Activated CD8-positive, alpha-beta memory T cell treated with anti-CD3 and anti-CD28 coated beads, Interleukin-2, amount 50 U/mL, for 1 hour (primary cell): ENCODE measurements at regions not wholly inside any gene's neighbourhood (a gene's known extent, or its start where the extent isn't known, plus 50 kb on each side); places are given as distances from the start of the nearest gene placed in this dataset.

Experiments used
- DNase-seq: peaks from one replicate; pipeline ENCODE4 v3.0.0-alpha.2; 2020; ENCODE audit errors: extremely low read depth

DNA sequence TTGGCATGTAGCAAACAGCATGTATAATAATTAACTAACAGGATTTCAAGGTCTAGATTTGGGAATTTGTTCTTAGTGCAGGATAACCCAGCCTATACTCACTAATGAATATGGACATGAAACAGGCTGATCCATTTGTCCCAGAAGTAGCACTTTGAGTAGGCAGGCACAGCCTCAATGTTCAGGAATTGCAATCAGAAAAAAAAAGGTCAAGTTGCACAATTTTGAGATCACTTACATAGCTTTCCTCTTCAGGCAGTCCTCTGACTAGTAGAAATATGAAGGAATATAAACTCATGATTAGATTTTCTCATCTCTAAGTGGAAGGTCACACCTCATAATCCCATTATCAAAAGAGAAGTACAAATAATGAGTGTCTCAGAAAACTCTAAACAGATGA is 921.4 kb upstream of the CELF2 start:
- DNase-seq = no peak

DNA sequence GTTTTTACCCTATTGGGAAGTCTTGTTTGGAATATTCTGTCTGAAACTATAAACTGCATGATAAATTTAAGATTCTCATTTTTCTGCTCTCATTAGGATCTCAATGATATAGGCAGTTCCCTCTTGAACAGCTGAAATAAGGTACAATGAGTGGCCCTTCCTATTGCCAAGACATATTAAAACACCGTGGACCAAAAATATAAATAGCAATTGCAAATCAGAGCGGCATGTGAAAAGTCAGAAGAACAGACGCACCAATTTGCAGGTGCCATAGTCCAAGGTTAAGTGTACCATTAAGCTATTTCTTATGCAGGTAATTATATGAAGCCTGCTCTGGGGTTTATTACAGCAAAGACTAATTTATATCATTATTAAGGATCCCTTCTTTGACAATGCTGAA is 920.8 kb upstream of the CELF2 start:
- DNase-seq = no peak

DNA sequence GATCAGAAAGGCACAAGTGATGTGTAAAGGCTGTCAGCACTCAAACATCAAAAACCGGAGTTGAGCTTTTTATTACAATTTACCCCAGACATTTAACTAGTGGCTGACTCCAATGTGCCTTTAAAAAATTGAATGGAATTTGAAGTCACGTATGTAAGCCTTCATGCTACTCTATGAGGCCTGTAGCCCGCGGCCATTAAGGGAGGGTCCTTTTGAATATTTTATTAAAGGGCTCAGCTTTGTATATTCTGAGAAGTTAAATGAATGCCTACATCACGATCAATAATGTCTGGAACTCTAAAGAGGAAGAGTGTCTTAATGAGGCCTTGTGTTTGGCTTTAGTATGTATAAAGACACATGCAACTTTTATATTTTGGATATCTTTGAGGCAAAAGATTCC is 916.6 kb upstream of the CELF2 start:
- no peak for DNase-seq

DNA sequence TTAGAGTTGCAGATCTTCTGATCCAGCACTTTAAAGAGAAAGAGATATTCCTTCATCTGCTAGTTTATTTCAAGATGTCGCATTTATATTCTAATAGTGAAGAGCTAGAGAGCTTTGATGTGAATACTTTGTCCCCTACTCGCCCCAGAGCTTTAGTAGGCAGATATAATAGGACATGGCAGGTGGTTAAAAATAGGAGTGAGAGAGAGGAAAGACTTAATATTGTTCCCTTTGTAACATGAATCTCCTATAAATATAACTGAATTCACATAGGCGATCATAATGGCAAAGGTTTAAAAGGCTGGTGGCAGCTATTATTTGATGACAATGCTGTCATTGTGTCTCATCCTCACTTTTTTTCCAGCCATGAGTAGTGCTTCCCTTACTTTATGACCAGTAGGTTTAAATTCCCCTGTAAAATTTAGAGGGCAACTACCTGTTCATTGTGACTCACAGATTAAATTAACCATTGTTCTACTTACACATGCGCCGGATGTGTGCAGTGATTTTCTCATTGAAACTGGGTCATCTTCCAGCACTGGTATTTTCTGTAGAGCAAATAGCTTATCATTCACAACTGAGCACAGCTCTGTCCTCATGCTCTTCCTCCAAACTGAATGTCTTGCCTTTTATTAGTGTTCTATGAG is 906.7 kb upstream of the CELF2 start:
- DNase-seq = no peak

DNA sequence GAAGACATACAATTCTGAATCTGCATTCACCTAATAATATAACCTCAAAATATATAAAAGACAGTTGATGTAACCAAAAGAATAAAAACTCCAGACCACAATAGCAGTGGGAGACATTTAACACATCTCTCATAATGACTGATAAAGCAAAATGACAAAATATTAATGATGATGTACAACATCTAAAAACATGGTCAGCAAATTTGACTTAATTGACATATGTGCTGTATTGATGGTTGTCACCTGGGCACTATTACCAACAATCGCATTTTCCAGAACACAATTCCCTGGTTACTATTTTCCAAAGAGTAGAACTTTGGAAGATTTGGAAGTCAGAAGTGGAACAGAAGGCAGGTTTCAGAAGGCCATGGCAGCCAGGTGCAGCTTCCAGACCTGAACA is 899.5 kb upstream of the CELF2 start:
- DNase-seq = no peak

DNA sequence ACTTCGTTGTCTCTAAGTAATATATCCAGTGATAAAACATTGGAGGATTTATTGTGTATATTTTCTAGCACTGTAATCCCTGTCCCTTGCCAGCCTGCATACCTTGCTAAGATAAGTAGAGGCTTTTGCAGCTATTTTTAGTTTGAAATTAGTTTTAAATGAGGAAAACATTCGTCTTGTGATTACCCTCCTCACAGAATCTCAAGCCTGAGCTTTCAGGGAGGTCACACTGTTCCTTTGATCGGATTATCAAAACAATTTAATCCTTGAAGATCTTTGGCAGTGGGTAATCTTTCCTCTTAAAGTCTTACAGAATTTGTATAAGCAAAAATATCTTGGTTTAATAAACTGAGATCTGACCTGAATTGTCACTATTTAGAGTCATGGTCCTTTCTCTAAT is 897.0 kb upstream of the CELF2 start:
- DNase-seq = no peak

DNA sequence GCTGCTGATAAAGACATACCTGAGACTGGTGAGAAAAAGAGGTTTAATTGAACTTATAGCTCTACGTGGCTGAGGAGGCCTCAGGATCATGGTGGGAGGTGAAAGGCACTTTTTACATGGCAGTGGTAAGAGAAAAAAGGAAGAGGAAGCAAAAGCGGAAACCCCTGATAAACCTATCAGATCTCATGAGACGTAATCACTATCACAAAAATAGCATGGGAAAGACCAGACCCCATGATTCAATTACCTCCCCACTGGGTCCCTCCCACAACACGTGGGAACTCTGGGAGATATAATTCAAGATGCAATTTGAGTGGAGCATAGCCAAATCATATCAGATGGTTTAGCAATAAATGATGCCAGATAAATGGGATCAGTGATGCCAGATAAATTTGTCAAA is 892.0 kb upstream of the CELF2 start:
- no peak for DNase-seq

DNA sequence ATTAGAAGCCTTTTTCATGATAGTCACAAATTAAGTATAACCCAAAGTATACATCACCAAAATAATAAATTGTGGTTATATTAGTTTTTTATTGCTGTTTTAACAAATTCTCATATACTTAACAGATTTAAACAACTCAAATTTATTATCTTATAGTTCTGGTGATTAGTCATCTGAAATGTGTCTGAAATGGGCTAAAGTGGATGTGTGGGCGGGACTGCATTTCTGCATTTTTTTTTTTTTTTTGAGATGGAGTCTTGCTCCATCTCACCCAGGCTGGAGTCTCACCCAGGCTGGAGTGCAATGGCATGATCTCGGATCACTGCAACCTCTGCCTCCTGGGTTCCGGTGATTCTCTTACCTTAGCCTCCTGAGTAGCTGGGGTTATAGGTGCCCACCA is 891.5 kb upstream of the CELF2 start:
- DNase-seq = no peak

DNA sequence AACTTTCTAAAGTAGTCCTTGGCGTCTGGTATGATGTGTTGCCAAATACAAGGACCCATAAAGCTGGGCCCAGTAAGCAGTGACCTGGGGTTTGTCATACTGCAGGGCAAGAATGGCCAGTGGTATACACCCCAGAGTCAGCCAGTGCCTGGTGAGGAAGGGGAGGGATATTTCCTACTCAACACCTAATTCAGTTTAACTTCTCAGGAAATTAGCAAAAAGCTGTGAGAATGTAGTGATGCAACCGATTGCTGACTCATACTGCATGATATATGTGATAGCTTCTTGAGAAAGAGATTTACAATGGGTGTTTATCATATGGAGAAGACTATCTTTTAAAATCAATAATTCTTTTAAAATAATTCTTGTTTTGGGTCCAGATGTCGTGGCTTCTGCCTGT is 889.3 kb upstream of the CELF2 start:
- DNase-seq = no peak

DNA sequence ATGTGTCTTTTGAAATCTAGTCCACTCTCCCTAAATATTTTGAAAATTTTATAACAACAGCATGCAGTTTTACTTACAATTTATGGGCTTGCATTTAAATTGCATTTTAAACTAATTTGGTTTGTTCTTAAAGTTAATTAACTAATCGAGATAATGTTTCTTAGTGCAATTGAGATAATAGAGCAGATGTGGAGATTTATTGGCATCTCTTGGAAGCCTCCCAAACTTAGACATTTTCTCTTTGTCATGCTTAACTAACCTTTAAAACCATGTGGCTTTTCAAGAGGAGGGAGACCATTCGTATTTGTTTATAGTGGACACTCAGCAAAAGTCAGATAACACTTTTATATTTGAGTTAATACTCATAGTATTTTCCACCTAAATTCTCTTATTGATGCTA is 887.0 kb upstream of the CELF2 start:
- no peak for DNase-seq

DNA sequence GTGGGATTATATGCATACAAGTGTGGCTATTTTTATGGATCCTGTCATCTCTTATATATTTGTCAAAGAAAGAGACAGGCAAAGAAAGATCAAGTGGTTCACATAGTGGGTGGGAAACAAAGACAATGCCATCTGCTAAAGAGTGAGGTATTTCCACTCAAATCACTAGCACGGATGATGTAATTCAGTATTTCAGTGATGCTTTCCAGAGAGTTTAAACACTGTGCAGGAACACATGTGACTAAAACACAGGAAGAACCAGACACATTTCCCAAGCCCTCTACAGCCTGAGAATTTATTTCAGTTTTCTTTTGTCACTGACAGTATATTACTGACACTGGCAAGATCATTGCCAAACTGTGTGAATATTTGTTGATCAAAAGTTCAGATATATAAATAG is 885.7 kb upstream of the CELF2 start:
- DNase-seq = no peak

DNA sequence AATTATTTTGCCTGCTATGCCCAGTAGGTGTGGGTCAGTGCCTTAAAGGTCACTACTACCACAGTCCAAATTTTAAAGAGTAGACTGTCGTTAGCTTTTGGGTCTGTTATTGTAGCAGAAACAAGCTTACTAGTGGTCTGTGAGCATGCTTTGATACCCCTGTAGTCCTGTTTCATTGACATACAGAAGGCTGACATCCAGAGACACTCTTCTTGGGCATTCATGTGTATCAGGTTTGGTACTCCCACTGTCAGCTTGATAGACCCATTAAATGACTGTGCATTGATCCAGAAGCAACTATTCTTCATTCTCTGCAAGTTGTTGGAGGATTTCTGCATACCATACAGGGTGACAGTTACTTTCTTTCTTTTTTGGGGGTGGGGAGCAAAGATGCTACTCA is 884.4 kb upstream of the CELF2 start:
- DNase-seq = no peak

DNA sequence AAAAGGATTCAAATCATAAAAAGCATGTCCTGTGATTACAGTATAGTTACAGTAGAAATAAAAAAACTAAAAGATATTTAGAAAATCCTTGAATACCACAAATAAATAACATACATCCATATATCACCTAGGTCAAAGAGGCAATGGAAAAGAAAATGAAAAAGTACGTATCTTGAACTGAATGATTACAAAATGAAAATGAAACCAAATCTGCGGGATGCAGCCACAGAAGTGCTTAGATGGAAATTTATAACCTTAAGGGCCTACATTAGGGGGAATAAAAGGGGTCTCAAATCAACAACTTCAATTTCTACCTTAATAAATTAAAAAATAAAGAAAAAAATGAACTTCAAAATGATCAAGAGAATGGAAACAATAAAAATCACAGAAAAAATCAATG is 879.0 kb upstream of the CELF2 start:
- DNase-seq = no peak

DNA sequence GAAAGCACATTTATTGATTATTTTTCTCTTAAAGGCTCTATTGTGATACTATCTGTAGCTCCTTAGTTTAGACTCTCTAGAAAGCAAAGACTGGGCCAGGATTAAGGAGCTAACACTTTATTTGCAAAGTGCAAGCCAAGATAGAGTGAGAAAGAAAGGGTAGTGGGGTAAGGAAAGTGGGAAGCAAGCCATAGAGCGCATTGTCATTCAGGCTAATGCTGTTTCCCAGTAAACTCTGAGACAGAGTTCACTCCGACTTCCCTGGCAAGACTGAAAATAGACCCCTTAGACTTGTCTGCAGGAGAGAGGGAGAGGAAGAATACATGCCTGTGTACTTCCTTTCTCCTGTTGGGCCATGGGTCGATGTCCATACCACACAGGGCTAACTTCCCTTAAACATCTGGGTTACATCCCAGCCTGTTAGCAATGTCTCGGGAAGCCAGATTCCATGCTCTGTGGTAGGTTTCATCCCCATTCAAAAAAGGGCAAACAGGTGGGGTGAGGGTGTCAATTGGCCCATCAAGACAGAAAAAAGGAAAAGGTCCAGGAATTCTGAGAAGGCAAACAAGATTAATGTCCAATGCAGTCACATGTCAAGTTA is 875.8 kb upstream of the CELF2 start:
- DNase-seq = no peak

DNA sequence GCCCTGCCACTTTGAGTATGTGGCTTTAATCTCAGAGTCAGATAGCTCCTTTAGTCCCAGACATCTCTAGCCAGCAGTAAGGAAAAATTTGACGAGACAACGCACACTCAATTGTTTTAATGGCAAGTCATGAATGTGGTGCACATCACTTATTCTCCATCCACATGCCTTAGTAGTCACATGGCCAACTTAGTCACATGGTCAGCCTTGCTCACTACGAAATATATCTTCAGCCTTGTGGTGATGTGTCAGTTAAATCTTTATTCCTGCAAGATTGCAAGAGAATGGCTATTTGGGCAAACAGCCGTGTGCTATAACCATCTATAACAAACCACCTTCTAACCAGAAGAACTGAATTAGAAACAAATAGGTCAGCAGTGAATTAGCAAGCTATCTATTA is 871.1 kb upstream of the CELF2 start:
- DNase-seq = no peak

DNA sequence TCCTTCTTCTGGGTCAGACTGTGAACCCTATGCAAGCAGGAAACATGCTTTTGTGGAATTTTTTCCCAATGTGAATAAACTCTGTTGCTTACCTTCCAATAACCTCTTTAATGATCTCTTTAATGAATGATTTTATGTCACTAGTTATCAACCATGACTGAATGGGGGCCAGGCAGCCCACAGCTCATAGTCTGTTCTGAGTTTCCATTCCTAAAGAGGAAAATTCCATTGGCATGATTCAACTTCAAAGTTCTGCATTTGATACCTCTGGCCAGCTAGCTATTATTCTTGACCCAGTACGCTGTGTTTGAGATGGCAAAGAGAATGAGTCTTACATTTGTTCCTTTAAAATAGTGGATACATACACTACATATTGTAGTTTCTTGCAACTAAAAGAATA is 867.8 kb upstream of the CELF2 start:
- no peak for DNase-seq

DNA sequence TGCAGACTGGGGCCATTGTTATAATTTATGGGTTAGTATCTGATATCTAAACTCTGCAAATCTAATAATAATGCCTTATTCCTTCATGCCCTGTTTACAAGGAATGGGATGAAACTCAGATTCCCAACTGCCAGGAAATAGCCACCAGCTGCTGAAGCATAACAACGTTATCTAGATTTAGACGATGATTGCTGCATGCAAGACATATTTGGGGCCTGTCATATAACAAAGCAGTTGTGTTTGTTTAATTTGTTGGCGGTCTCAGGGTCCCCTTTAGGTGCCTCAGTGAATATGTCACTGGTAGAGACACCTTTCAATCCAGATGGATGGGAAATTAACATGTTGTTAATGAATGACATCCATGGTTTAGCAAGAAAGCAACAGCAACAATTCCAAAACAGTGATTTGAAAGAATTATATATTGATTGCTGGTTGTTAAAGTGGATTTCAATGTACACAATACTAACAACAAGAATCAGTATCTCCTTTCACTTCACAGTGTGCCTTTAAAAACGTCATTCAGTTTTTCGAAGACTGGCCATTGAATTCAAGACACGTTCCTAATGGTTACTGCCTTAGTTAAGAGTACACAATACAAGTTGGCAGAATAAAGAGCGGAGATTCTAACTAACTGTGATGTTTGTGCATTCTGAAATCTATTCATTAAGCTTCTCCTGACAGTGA is 860.6 kb upstream of the CELF2 start:
- DNase-seq = no peak

DNA sequence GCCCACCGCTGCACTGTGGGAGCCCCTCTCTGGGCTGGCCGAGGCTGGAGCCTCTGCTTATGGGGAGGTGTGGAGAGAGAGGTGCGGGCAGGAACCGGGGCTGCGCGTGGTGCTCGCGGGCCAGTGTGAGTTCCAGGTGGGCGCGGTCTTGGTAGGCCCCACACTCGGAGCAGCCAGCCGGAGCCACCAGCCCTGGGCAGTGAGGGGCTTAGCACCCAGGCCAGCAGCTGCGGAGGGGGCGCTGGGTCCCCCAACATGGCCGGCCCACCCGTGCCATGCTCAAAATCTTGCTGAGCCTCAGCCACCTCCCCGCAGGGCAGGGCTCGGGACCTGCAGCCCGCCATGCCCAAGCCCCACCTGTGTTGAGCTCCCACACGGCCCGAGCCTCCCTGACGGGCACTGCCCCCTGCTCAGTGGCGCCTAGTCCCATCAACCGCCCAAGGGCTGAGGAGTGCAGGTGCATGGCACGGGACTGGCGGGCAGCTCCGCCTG is 856.8 kb upstream of the CELF2 start:
- DNase-seq = no peak

DNA sequence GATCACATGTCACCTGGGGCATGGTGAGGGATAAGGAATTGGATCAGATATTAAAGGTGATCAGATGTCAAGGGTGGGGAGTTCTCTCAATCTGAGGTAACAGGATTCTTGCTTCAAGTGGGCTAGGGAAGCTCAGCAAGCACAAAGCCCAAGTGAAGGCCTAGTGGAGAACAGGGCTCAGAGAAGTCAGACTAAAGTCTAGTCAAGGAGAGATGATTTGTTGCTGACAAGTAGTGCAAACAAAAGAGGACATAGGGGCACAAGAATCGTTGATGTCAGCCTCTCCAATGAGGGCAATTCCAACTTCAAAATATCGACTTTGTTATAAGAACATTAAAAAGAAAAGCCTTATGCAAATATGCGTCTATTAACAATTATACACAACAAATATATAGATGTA is 852.8 kb upstream of the CELF2 start:
- no peak for DNase-seq

DNA sequence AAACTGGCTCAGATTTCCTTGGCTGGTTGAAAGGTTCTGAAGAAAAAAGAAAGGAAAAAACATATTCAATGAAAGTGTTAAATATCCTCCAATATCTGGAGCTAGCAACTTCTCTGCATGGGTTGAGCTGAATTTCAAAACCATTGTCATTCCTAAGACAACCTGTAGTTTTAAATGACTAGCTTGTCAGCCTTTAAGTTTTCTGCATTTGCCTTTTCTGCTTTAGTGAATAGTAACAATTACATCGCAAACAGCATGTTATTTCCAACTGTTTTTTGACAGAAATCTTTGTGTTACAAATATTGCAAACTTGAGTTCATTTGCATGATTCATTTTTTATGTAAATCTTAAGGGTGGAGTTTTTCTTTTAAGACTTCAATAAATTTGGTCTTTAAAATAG is 852.3 kb upstream of the CELF2 start:
- no peak for DNase-seq

DNA sequence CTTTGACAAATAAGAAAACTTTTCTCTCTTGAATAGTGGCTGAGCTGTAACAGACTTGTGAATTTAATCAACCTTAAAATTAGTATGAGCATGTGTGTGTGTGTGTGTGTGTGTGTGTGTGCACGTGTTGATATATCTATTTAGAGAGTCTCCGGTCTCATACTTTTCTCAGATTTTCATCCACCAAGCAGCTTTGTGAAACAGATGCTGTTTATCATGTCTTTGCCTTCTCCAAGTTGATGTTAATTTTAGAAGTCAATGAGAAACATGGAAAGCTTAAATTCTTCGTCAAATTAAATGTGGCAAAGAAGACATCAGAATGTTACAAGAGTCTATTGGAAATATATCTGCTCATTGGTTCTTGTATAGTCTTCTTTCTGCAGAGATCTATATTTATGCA is 839.2 kb upstream of the CELF2 start:
- DNase-seq = no peak

DNA sequence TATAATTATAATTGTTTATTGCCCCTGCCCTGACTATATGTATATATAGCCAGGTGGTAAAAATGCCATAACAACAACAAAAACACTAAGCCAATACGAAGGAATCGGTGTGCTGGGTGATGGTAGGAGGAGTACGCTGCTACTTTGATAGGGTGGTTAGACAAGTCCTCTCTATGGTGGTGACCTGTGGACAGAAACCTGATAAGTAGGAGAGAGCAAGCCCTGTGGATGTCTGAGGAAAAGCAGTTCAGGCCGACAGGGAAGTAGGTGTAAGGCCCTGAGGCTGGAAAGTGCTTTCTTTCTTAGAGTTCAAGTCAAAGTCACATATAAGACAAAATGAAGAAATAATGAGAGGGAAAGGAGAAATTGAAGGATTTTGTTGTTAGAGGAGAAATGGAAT is 823.8 kb upstream of the CELF2 start:
- no peak for DNase-seq

DNA sequence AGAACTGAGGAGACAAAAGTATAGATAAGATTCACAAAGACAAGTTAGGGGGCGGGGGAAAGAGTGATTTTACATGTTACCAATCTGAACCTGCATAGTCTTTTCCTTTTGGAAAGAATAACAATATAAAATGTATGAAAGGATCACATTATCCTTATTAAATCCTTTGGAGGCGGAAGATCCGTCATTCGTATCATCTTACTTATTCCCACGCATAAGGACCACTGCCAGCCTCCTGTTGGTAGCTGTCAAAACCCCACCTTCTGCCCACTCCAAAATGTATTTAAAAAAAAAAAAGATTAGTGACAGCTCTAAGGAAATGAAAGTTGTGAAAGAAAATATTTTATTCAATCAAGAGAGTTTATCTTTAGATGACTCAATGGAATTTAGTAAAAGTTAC is 821.0 kb upstream of the CELF2 start:
- DNase-seq = no peak

DNA sequence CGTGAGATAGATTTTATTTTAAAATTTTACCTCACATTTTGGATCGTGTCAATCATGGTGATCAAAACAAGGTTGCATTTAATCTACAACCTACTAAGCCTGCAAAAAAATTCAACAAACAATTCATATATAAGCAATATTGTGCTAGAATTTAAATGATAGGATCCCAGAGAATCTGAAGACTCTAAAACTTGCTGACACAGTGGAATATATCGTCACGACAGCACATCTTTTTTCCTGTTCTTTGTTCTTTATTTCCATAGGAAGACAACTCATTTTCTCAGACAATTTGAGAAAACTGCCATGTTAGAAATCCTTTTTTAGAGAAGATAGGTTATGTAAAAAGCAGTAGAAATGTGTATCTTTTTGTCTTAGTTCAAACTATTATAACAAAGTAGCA is 820.2 kb upstream of the CELF2 start:
- no peak for DNase-seq
